H1 (cell line): ENCODE measurements at regions not wholly inside any gene's neighbourhood (a gene's known extent, or its start where the extent isn't known, plus 50 kb on each side); places are given as distances from the start of the nearest gene placed in this dataset.
A peak's percentile ranks its signal among the peaks of the same experiment; 100 is the strongest.

ENCODE experiments used
- CTCF ChIA-PET: fragments of 300-600 bp; sonication (Branson Sonifier 250); formaldehyde crosslinking; loops from one replicate; lab custom pipeline; 2021; ENCODE audit not compliant: partially characterized antibody; lab: Charles Lee
- POLR2A ChIA-PET: fragments of 300-600 bp; sonication (Branson Sonifier 250); formaldehyde crosslinking; loops from one replicate; lab custom pipeline; 2021; ENCODE audit warnings: inconsistent platforms; ENCODE audit not compliant: partially characterized antibody; lab: Charles Lee
- DNase-seq, 2 experiments: peaks; one replicate each; pipeline versions ENCODE4 v3.0.0 to v3.0.0-alpha.2; 2010 to 2022; ENCODE audit warnings: low spot score in 2 of 2, low read depth in 1 of 2, mixed read lengths in 1 of 2
- FAIRE-seq: peaks from 2 replicates; lab custom pipeline; 2011; peaks lifted over from hg19 to GRCh38; lab: Jason Lieb, UNC
- H2AFZ ChIP-seq: 2 replicates; pipeline ENCODE4 v1.8.1; 2012; ENCODE audit warnings: low read length, inconsistent platforms
- H2AK5ac ChIP-seq: 2 replicates; pipeline ENCODE4 v1.6.1; 2013; ENCODE audit warnings: low read depth, low read length
- H2BK120ac ChIP-seq: replicated peaks from 2 replicates; pipeline ENCODE3; 2013; ENCODE audit warnings: low read depth, low read length, inconsistent platforms
- H2BK12ac ChIP-seq: 2 replicates; pipeline ENCODE4 v1.6.1; 2013; ENCODE audit warnings: low read depth, low read length
- H2BK15ac ChIP-seq: 2 replicates; pipeline ENCODE4 v1.6.1; 2013; ENCODE audit warnings: low read length
- H2BK20ac ChIP-seq: 2 replicates; pipeline ENCODE4 v1.6.1; 2013; ENCODE audit warnings: low read length
- H2BK5ac ChIP-seq: 2 replicates; pipeline ENCODE4 v1.6.1; 2013; ENCODE audit warnings: low read depth, low read length
- H3K14ac ChIP-seq: 2 replicates; pipeline ENCODE4 v1.6.1; 2013; ENCODE audit warnings: inconsistent platforms; ENCODE audit not compliant: insufficient read length
- H3K18ac ChIP-seq: 2 replicates; pipeline ENCODE4 v1.6.1; 2013; ENCODE audit warnings: low read length; ENCODE audit errors: extremely low read depth
- H3K23ac ChIP-seq: 2 replicates; pipeline ENCODE4 v1.6.1; 2013; ENCODE audit warnings: inconsistent platforms; ENCODE audit not compliant: insufficient read length
- H3K23me2 ChIP-seq: 2 replicates; pipeline ENCODE4 v1.6.1; 2013; ENCODE audit warnings: low read depth, low read length
- H3K27ac ChIP-seq: 2 replicates; pipeline ENCODE4 v1.6.1; 2011; ENCODE audit warnings: low read depth, low read length, inconsistent platforms
- H3K27me3 ChIP-seq, 4 experiments: replicated peaks in 1 of 4; 1 replicate in 1 of 4; 2 replicates in 3 of 4; pipeline versions ENCODE4 v1.6.1 to v1.8.1; 2011 to 2013; ENCODE audit warnings: low read length in 3 of 4, mild to moderate bottlenecking in 3 of 4, inconsistent platforms in 2 of 4, mixed read lengths in 2 of 4, moderate library complexity in 1 of 4; ENCODE audit not compliant: control insufficient read depth in 3 of 4, insufficient read depth in 3 of 4; ENCODE audit errors: extremely low read depth in 1 of 4
- H3K36me3 ChIP-seq, 4 experiments: 2 replicates each; pipeline versions ENCODE4 v1.6.1 to v1.8.1; 2011 to 2013; ENCODE audit warnings: mild to moderate bottlenecking in 4 of 4, low read length in 3 of 4, moderate library complexity in 2 of 4, control low read depth in 1 of 4, inconsistent platforms in 1 of 4; ENCODE audit not compliant: insufficient read depth in 4 of 4, control insufficient read depth in 2 of 4
- H3K4ac ChIP-seq: replicated peaks from 2 replicates; pipeline ENCODE3; 2013; ENCODE audit warnings: low read length, low read depth, mixed read lengths, inconsistent platforms; ENCODE audit not compliant: insufficient read length
- H3K4me1 ChIP-seq, 4 experiments: replicated peaks in 1 of 4; 1 replicate in 1 of 4; 2 replicates in 3 of 4; pipeline versions ENCODE4 v1.6.1 to v1.8.1; 2011 to 2013; ENCODE audit warnings: low read length in 3 of 4, inconsistent platforms in 2 of 4, mixed read lengths in 1 of 4; ENCODE audit not compliant: insufficient read depth in 4 of 4, control insufficient read depth in 3 of 4
- H3K4me2 ChIP-seq, 2 experiments: 2 replicates each; pipeline versions ENCODE4 v1.6.1 to v1.8.1; 2011 to 2013; ENCODE audit warnings: low read depth in 2 of 2, low read length in 2 of 2, control low read depth in 1 of 2, inconsistent platforms in 1 of 2, mild to moderate bottlenecking in 1 of 2; ENCODE audit not compliant: insufficient read depth in 1 of 2
- H3K4me3 ChIP-seq, 4 experiments: fragments of 200-600, 300-600 bp in 1 of 4; sonication (generic), shearing (Covaris generic), sonication (Bioruptor Twin) in 1 of 4; 2 replicates each; pipeline versions ENCODE4 v1.5.1 to v1.8.1; 2011 to 2016; ENCODE audit warnings: low read length in 4 of 4, low read depth in 3 of 4, control low read depth in 2 of 4, inconsistent platforms in 2 of 4, mild to moderate bottlenecking in 2 of 4, mixed read lengths in 1 of 4, moderate library complexity in 1 of 4; ENCODE audit not compliant: insufficient read depth in 2 of 4; ENCODE audit errors: extremely low read depth in 1 of 4
- H3K56ac ChIP-seq: replicated peaks from 2 replicates; pipeline ENCODE3; 2013; ENCODE audit warnings: low read depth, mild to moderate bottlenecking, mixed read lengths, low read length, inconsistent platforms; ENCODE audit not compliant: insufficient read length
- H3K79me1 ChIP-seq: 2 replicates; pipeline ENCODE4 v1.6.1; 2013; ENCODE audit warnings: low read depth, low read length, control low read depth
- H3K79me2 ChIP-seq, 2 experiments: 2 replicates each; pipeline versions ENCODE4 v1.6.1 to v1.8.1; 2012 to 2013; ENCODE audit warnings: low read length in 2 of 2, mild to moderate bottlenecking in 2 of 2, inconsistent platforms in 1 of 2; ENCODE audit not compliant: insufficient read depth in 2 of 2, control insufficient read depth in 1 of 2
- H3K9ac ChIP-seq, 4 experiments: replicated peaks in 1 of 4; 1 replicate in 1 of 4; 2 replicates in 3 of 4; pipeline versions ENCODE4 v1.6.1 to v1.8.1; 2011 to 2013; ENCODE audit warnings: low read depth in 3 of 4, low read length in 3 of 4, control low read depth in 2 of 4, mild to moderate bottlenecking in 2 of 4, moderate library complexity in 2 of 4, inconsistent platforms in 1 of 4; ENCODE audit errors: extremely low read depth in 1 of 4
- H3K9me3 ChIP-seq, 2 experiments: 2 replicates each; pipeline versions ENCODE4 v1.6.1 to v1.8.1; 2012 to 2013; ENCODE audit warnings: mild to moderate bottlenecking in 2 of 2, moderate library complexity in 2 of 2, control low read depth in 1 of 2, inconsistent platforms in 1 of 2, low read depth in 1 of 2, low read length in 1 of 2, mixed read lengths in 1 of 2; ENCODE audit not compliant: insufficient read depth in 2 of 2
- H4K20me1 ChIP-seq, 2 experiments: replicated peaks in 1 of 2; 2 replicates each; pipeline versions ENCODE3 to v1.8.1; 2011 to 2013; ENCODE audit warnings: inconsistent platforms in 2 of 2, low read length in 2 of 2, mild to moderate bottlenecking in 1 of 2; ENCODE audit not compliant: insufficient read depth in 2 of 2, control insufficient read depth in 1 of 2
- H4K5ac ChIP-seq: 2 replicates; pipeline ENCODE4 v1.6.1; 2013; ENCODE audit warnings: low read length, low read depth, mixed read lengths, inconsistent platforms; ENCODE audit not compliant: insufficient read length
- H4K8ac ChIP-seq: 2 replicates; pipeline ENCODE4 v1.8.0; 2013; ENCODE audit warnings: mild to moderate bottlenecking, moderate library complexity, low read length, inconsistent platforms; ENCODE audit not compliant: insufficient read depth; ENCODE audit errors: extremely low read depth
- H4K91ac ChIP-seq: replicated peaks from 2 replicates; pipeline ENCODE3; 2013; ENCODE audit warnings: low read length, mixed read lengths, inconsistent platforms; ENCODE audit not compliant: insufficient read length
- EZH2 ChIP-seq: fragments of 200-600 bp; sonication (generic); IDR thresholded peaks from 2 replicates; pipeline ENCODE4 v1.7.1; 2012; ENCODE audit warnings: low read depth, mild to moderate bottlenecking, moderate library complexity, low read length, inconsistent platforms; ENCODE audit not compliant: severe bottlenecking
- NANOG ChIP-seq: IDR thresholded peaks from 2 replicates; pipeline ENCODE4 v1.6.1; 2011; ENCODE audit warnings: low read length, low read depth, mild to moderate bottlenecking, inconsistent platforms; ENCODE audit not compliant: insufficient read depth, poor library complexity, severe bottlenecking
- RAD21 ChIP-seq, 2 experiments: IDR thresholded peaks in 1 of 2; conservative IDR thresholded peaks in 1 of 2; 2 replicates each; pipeline ENCODE4 v1.6.1; 2011; ENCODE audit warnings: low read depth in 2 of 2, low read length in 2 of 2, improper control_type of control experiment in 1 of 2, inconsistent platforms in 1 of 2, mild to moderate bottlenecking in 1 of 2, moderate library complexity in 1 of 2
- RBBP5 ChIP-seq: IDR thresholded peaks from 2 replicates; pipeline ENCODE4 v1.7.1; 2012; ENCODE audit warnings: low read depth, mild to moderate bottlenecking, inconsistent platforms, low read length, moderate library complexity, borderline replicate concordance
- WGBS, 2 experiments: shearing (Covaris generic) in 1 of 2; methylation state at CpG; one replicate each; pipeline versions ENCODE4 v1.1.6 to v1.1.7; 2013 to 2015; ENCODE audit warnings: low lambda C conversion rate in 2 of 2, mixed read lengths in 2 of 2, inconsistent platforms in 1 of 2, low coverage in 1 of 2, missing lambda C conversion rate in 1 of 2; ENCODE audit not compliant: insufficient replicate concordance in 2 of 2, insufficient coverage in 1 of 2, insufficient read length in 1 of 2; ENCODE audit errors: extremely low coverage in 1 of 2, missing lambda C conversion rate in 1 of 2; 5-methylcytosine and 5-hydroxymethylcytosine counted together
- TF ChIP-seq, protein P1 (sequence below): IDR thresholded peaks from 2 replicates; pipeline ENCODE4 v1.6.1; 2012; ENCODE audit warnings: low read length, inconsistent platforms
- TF ChIP-seq, protein P2 (sequence below), 3 experiments: IDR thresholded peaks; 1 replicate in 2 of 3; 2 replicates in 1 of 3; pipeline versions ENCODE4 v1.5.1 to v1.6.1; 2011; ENCODE audit warnings: low read length in 3 of 3, mild to moderate bottlenecking in 3 of 3, inconsistent platforms in 2 of 3, low read depth in 1 of 3, moderate library complexity in 1 of 3; ENCODE audit not compliant: insufficient read depth in 1 of 3; ENCODE audit errors: control extremely low read depth in 1 of 3

DNA sequence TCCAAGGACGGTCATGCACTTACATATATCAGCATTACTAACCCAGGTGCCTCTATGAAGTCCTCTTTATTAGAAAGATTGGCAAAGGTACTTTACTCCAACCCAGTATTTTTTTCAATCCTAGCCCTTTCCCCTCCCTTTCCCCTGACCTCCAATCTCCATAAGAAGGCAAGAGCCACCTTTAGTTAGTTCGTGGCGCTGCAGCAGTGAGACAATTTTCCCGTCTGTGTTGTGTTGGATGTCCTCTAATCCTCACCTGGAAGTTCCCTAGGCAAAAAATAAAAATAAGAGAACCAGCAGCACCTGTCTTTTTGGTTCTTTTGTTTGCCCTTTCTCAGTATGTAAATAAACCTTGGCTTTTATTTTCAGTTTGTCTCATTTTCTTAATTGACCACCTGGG, 439.6 kb upstream of the LRFN5 start:
- no peak overlapping the region for H3K56ac ChIP-seq
- no peak overlapping the region for H4K8ac ChIP-seq
- no peaks in the 10 kb centered on the region for H3K23me2 ChIP-seq
- H4K20me1 ChIP-seq = no peaks in the 10 kb centered on the region
- no peaks in the 10 kb centered on the region for H3K27me3 ChIP-seq
- 73% methylated on average over 4 of the region's 4 CpGs; no CpG with 5 or more reads in 1 of the 2 experiments for WGBS, 2 experiments
- no peak overlapping the region for H3K23ac ChIP-seq
- no peak overlapping the region for H3K14ac ChIP-seq
- no peak for DNase-seq
- ChIA-PET POLR2A (no interaction called here), CTCF (no interaction called here)
- H2BK20ac ChIP-seq = no peak overlapping the region
- no peak overlapping the region for H3K4ac ChIP-seq
- no peak overlapping the region for H4K91ac ChIP-seq
- no peak overlapping the region for H2AK5ac ChIP-seq
- no peak overlapping the region for H3K18ac ChIP-seq
- H2BK5ac ChIP-seq = no peak overlapping the region
- H3K4me2 ChIP-seq = no peak overlapping the region
- H2BK15ac ChIP-seq = no peak overlapping the region
- no peak overlapping the region for H4K5ac ChIP-seq
- TF ChIP-seq, protein P1, sequence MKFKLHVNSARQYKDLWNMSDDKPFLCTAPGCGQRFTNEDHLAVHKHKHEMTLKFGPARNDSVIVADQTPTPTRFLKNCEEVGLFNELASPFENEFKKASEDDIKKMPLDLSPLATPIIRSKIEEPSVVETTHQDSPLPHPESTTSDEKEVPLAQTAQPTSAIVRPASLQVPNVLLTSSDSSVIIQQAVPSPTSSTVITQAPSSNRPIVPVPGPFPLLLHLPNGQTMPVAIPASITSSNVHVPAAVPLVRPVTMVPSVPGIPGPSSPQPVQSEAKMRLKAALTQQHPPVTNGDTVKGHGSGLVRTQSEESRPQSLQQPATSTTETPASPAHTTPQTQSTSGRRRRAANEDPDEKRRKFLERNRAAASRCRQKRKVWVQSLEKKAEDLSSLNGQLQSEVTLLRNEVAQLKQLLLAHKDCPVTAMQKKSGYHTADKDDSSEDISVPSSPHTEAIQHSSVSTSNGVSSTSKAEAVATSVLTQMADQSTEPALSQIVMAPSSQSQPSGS = no peak
- TF ChIP-seq, protein P2, sequence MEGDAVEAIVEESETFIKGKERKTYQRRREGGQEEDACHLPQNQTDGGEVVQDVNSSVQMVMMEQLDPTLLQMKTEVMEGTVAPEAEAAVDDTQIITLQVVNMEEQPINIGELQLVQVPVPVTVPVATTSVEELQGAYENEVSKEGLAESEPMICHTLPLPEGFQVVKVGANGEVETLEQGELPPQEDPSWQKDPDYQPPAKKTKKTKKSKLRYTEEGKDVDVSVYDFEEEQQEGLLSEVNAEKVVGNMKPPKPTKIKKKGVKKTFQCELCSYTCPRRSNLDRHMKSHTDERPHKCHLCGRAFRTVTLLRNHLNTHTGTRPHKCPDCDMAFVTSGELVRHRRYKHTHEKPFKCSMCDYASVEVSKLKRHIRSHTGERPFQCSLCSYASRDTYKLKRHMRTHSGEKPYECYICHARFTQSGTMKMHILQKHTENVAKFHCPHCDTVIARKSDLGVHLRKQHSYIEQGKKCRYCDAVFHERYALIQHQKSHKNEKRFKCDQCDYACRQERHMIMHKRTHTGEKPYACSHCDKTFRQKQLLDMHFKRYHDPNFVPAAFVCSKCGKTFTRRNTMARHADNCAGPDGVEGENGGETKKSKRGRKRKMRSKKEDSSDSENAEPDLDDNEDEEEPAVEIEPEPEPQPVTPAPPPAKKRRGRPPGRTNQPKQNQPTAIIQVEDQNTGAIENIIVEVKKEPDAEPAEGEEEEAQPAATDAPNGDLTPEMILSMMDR (IDR thresholded peaks at IDR 0.05; ENCODE audit: control extremely low read depth in 1 of 3, insufficient read depth in 1 of 3, low read depth in 1 of 3, low read length in 3 of 3) = peak in 2 of 3 experiments; percentile 28 to 41; a peak in 3 of 4 replicates
- TF ChIP-seq EZH2 = no peak
- no peak for TF ChIP-seq NANOG
- TF ChIP-seq RAD21 (IDR thresholded peaks at IDR 0.05 in 1 of 2, conservative IDR thresholded peaks at IDR 0.05 in 1 of 2; ENCODE audit: low read depth in 2 of 2, low read length in 2 of 2) = peak; percentile 36 to 47
- TF ChIP-seq RBBP5 = no peak
- H3K4me3 ChIP-seq = no peak overlapping the region
- H2AFZ ChIP-seq = no peak overlapping the region
- H3K79me2 ChIP-seq = no peaks in the 10 kb centered on the region
- FAIRE-seq = peak; percentile 81
- H3K36me3 ChIP-seq = no peaks in the 10 kb centered on the region
- H2BK12ac ChIP-seq = no peak overlapping the region
- H2BK120ac ChIP-seq = no peak overlapping the region
- H3K9ac ChIP-seq = no peak overlapping the region
- H3K4me1 ChIP-seq = no peaks in the 10 kb centered on the region; a peak in 1 of 7 replicates
- no peak overlapping the region for H3K27ac ChIP-seq
- no peaks in the 10 kb centered on the region for H3K79me1 ChIP-seq
- no peaks in the 10 kb centered on the region for H3K9me3 ChIP-seq
